DND-41 (cell line): ENCODE measurements at regions not wholly inside any gene's neighbourhood (a gene's known extent, or its start where the extent isn't known, plus 50 kb on each side); places are given as distances from the start of the nearest gene placed in this dataset.

Experiments used
- ATAC-seq: fragments of 200-7000 bp; cut with Tn5 transposase; 3 replicates; pipeline ENCODE4 v1.9.1; 2021; ENCODE audit warnings: low read depth; ENCODE audit not compliant: insufficient read depth
- DNase-seq: peaks from one replicate; pipeline ENCODE4 v3.0.0-alpha.2; 2020
- H2AFZ ChIP-seq: 2 replicates; pipeline ENCODE4 v1.6.0; 2012; ENCODE audit warnings: low read depth, low read length
- H3K27ac ChIP-seq: 2 replicates; pipeline ENCODE4 v1.5.1; 2012; ENCODE audit warnings: low read length, inconsistent platforms
- H3K27me3 ChIP-seq: fragments of 200-600 bp; sonication (generic); 2 replicates; pipeline ENCODE4 v1.6.0; 2012; ENCODE audit warnings: low read length, mild to moderate bottlenecking, inconsistent platforms; ENCODE audit not compliant: insufficient read depth, poor library complexity
- H3K36me3 ChIP-seq: 2 replicates; pipeline ENCODE4 v1.5.1; 2012; ENCODE audit warnings: low read length, inconsistent platforms; ENCODE audit not compliant: insufficient read depth
- H3K4me1 ChIP-seq: 2 replicates; pipeline ENCODE4 v1.5.1; 2012; ENCODE audit warnings: mild to moderate bottlenecking, low read length; ENCODE audit not compliant: insufficient read depth
- H3K4me2 ChIP-seq: 2 replicates; pipeline ENCODE4 v1.6.0; 2012; ENCODE audit warnings: mild to moderate bottlenecking, moderate library complexity, low read length, inconsistent platforms; ENCODE audit not compliant: insufficient read depth
- H3K4me3 ChIP-seq, 2 experiments: fragments of 200-600 bp in 1 of 2; shearing (Covaris generic) in 1 of 2; 2 replicates each; pipeline ENCODE4 v1.5.1; 2012 to 2016; ENCODE audit warnings: inconsistent platforms in 2 of 2, low read length in 2 of 2, mild to moderate bottlenecking in 2 of 2, low read depth in 1 of 2, moderate library complexity in 1 of 2
- H3K79me2 ChIP-seq: 2 replicates; pipeline ENCODE4 v1.6.0; 2012; ENCODE audit warnings: low read length, inconsistent platforms; ENCODE audit not compliant: insufficient read depth
- H3K9ac ChIP-seq: 2 replicates; pipeline ENCODE4 v1.6.0; 2012; ENCODE audit warnings: low read depth, mild to moderate bottlenecking, inconsistent platforms, low read length, moderate library complexity
- H3K9me3 ChIP-seq: 2 replicates; pipeline ENCODE4 v1.5.1; 2012; ENCODE audit warnings: low read length, moderate library complexity, mild to moderate bottlenecking, inconsistent platforms; ENCODE audit not compliant: insufficient read depth, severe bottlenecking
- H4K20me1 ChIP-seq: 2 replicates; pipeline ENCODE4 v1.6.0; 2012; ENCODE audit warnings: low read length; ENCODE audit not compliant: insufficient read depth
- CTCF ChIP-seq: IDR thresholded peaks from 2 replicates; pipeline ENCODE4 v1.5.1; 2012; ENCODE audit warnings: borderline replicate concordance, low read length, moderate library complexity, mild to moderate bottlenecking; ENCODE audit not compliant: poor library complexity, severe bottlenecking; ENCODE audit errors: extremely low read depth
- EZH2 ChIP-seq: IDR thresholded peaks from 3 replicates; pipeline ENCODE4 v1.6.1; 2012; ENCODE audit warnings: borderline replicate concordance, low read depth, mild to moderate bottlenecking, moderate library complexity, low read length, inconsistent platforms; ENCODE audit not compliant: severe bottlenecking

- Histone ChIP-seq H3K4me2 (no peak overlapping the region), H2AFZ (no peak overlapping the region), H3K9ac (no peak overlapping the region), H3K27me3 (no peaks in the 10 kb centered on the region), H3K9me3 (no peaks in the 10 kb centered on the region), H3K4me3 (no peak overlapping the region), H3K27ac (no peak overlapping the region), H4K20me1 (no peaks in the 10 kb centered on the region), H3K4me1 (no peaks in the 10 kb centered on the region), H3K79me2 (no peaks in the 10 kb centered on the region), H3K36me3 (no peaks in the 10 kb centered on the region)
- DNase-seq = no peak
- TF ChIP-seq CTCF (no peak), EZH2 (no peak)
- ATAC-seq = no peak
These were observed 424.0 kb upstream of the CRIM1 start for GRCh38 chr2:35931626-35932025.

GRCh38 chr2:35931115-35931514 lies 424.5 kb upstream of the CRIM1 start:
- Histone ChIP-seq H3K4me2 (no peak overlapping the region), H4K20me1 (no peaks in the 10 kb centered on the region), H3K4me3 (no peak overlapping the region), H3K27me3 (no peaks in the 10 kb centered on the region), H3K9me3 (no peaks in the 10 kb centered on the region), H3K36me3 (no peaks in the 10 kb centered on the region), H3K27ac (no peak overlapping the region), H3K9ac (no peak overlapping the region), H3K79me2 (no peaks in the 10 kb centered on the region), H3K4me1 (no peaks in the 10 kb centered on the region), H2AFZ (no peak overlapping the region)
- ATAC-seq = no peak
- DNase-seq = no peak
- TF ChIP-seq EZH2 (no peak), CTCF (no peak)

- no peaks in the 10 kb centered on the region for H3K27me3 ChIP-seq
- TF ChIP-seq CTCF (no peak), EZH2 (no peak)
- H3K36me3 ChIP-seq = no peaks in the 10 kb centered on the region
- H4K20me1 ChIP-seq = no peaks in the 10 kb centered on the region
- H3K79me2 ChIP-seq = no peaks in the 10 kb centered on the region
- no peaks in the 10 kb centered on the region for H3K9me3 ChIP-seq
- H3K4me2 ChIP-seq = no peak overlapping the region
- DNase-seq = no peak
- H3K4me1 ChIP-seq = no peaks in the 10 kb centered on the region
- H3K27ac ChIP-seq = no peak overlapping the region
- ATAC-seq = no peak
- no peak overlapping the region for H3K4me3 ChIP-seq
- no peak overlapping the region for H3K9ac ChIP-seq
- H2AFZ ChIP-seq = no peak overlapping the region
These were observed 426.0 kb upstream of the CRIM1 start for GRCh38 chr2:35929551-35929950.

- ATAC-seq = no peak
- no peaks in the 10 kb centered on the region for H3K9me3 ChIP-seq
- no peaks in the 10 kb centered on the region for H3K79me2 ChIP-seq
- DNase-seq = no peak
- no peak overlapping the region for H3K9ac ChIP-seq
- no peak overlapping the region for H3K4me3 ChIP-seq
- H3K4me1 ChIP-seq = no peaks in the 10 kb centered on the region
- H3K27me3 ChIP-seq = no peaks in the 10 kb centered on the region
- no peak overlapping the region for H2AFZ ChIP-seq
- no peaks in the 10 kb centered on the region for H4K20me1 ChIP-seq
- H3K36me3 ChIP-seq = no peaks in the 10 kb centered on the region
- H3K4me2 ChIP-seq = no peak overlapping the region
- TF ChIP-seq EZH2 (no peak), CTCF (no peak)
- no peak overlapping the region for H3K27ac ChIP-seq
These were observed 435.5 kb upstream of the CRIM1 start for GRCh38 chr2:35920061-35920460.
